NCI-H82 (cell line): ENCODE measurements at regions not wholly inside any gene's neighbourhood (a gene's known extent, or its start where the extent isn't known, plus 50 kb on each side); places are given as distances from the start of the nearest gene placed in this dataset.

Experiments used
- DNase-seq: peaks from one replicate; lab custom pipeline; 2025; lab: John Stamatoyannopoulos, UW

DNA sequence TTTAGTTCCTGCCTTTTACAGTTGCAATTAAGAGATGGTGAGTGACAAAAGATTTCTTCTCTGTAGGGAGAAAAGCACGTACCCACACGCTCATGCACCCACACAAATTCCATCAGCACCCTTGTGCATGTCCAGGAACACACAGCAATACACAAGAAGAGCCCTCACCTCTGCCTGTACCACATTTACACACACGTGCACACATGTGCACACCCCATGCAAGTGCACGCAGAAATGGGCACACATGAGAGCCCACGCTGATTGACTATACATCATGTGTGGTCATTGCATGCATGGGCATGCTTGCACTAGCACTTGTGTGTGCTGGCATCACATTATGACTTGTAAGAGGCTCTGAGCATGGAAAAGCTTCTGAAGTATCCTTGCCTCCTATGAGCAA is 70.5 kb downstream of the SERPINA3 start:
- DNase-seq, result no peak

DNA sequence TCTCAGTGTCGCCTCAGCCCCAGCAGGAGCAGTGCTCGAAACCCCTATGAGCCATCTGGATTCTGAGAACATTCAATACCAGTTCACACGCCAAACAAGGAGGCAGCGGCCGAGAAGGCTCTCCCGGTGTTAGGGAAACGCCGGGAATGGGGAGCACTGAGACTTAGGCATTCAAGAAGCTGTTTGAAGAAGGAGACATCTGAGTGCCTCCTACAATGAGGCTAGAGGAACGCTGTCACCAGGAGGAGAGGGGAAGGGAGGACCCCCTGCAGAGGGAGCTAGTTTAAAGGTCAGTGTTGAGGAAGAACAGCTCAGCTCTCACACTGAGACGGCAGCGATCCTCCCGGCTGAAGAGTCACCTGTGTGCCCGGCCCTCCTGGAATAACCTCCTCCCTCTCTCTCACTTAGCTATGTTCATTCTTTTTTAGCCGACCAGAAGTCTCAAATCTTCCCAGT is 69.9 kb downstream of the SERPINA3 start:
- DNase-seq, result no peak

DNA sequence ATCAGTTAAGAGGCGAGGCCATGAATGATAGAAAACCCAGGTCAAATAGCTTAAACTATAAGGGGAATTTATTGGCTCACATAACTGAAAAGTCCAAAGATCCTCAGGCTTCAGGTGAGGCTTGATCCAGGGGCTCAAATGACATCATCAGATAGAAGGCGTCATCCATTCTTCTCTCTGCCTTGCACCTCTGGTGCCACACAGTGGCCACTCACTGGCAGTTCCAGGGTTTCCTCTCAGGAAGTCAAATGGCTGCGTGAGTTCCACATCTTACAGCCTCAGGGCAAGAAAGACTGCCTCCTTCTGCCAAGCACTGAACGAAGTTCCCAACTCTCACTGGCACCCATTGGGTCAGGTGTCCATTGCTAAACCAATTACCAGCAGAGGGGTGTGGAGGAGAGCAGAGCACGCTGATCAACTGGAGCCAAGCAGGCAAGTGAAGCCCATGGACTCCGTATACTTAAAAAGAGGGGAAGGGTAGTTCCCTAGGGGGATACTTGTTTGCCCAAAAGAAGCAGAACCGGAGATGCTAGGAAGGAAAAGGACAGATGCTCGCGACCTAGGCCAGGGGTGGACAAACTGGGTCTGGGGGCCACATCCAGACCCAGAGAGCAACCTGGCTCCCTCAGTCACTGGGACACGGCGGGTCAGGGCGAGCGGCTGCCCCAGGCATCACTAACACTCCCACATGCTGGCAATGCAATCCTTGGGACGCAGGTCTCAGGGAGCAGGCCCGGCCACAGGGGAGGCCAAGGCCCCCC is 69.3 kb downstream of the SERPINA3 start:
- DNase-seq, result peak; percentile 27

DNA sequence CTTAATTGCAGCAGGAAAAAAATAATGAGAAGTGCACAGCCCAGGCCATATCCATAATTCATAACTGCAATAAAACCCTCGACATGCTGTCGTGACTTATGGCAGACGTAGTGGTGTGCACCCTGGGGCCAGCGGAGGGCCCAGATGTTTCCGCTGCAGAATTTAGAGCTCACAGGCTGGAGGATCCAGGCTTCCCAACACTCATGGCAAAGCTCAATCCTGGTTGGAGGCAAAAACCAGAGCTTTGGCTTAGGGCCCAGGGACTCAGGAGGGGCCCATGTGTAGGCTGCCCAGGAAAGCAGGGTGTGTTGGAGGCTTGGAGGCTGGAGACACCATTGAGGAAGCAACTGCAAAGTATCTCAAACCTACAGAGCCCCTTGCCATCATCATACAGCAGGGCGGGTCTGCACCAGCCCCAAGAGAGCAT is 68.7 kb downstream of the SERPINA3 start:
- DNase-seq, result no peak

DNA sequence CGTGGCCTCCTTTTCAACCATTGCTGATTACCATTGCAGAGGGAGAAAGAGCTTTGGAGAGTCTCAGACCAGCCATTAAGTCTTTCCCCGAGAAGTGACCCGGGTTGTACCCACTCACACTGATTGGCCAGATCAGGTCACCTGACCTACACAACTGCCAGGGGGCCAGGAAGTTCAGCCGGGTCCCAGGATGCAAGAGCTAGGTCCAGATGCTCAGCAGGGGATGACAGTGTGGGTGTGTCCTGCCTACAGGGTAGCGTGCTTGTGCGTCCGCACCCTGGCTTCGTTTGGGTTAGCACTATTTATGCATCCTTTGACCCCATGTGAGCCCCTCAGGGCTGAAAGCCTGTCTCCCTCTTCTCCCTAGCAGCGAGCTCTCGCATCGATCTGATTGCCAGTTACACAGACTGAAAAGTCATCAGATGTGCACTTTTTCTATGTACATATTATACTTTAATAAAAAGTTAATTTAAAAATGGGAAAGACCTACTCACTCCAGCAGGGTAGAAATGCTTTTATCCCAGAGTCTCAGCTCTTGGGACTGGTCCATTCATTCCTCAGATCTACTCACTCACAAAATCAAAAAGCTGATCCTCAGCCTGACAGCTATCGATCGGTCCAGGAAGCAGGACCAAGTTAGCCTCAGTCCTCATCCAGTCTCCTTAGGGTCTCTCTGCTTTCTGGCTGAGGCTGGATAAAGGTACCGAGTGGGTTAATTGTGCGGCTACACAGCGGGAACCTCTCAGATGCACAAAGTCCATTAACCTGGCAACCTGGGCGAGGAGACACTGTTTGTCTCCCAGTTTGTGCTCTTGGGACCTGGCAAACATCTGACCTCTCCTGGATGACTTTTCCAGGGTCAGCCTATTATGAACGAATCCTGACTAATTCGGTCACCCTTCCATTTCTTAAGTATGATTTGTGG is 68.0 kb downstream of the SERPINA3 start:
- no peak for DNase-seq

DNA sequence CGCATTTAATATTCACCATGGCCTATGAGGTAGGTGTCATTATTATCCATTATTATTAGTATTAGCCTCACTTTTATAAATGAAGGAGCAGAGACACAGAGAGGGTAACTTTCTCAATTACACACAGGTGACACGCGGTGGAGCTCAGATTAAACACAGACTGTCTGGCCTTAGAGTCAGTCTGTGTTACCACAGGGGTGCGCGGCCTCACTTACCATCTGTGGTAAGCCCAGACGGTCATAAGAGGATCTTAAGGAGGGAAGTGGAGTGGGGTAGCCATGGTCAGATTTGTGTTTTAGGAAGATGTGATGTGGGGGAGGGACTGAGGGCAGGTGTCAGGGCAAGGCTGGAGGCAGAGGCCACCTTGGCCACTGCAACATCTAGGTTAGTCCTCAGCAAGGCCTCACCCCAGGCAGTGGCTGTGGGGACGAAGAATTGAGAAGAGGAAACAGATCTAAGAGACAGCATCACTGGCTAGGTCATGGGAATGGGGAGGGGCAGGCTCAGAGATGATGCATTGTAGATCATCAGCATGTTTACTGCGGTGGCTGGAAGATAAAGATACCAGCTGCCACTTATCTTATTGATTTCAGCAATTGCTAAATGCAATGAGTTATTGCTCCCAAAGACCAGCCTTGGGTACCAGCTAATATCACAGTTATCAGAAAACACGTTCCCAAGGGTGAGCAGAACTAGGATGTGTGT is 67.1 kb downstream of the SERPINA3 start:
- no peak for DNase-seq

DNA sequence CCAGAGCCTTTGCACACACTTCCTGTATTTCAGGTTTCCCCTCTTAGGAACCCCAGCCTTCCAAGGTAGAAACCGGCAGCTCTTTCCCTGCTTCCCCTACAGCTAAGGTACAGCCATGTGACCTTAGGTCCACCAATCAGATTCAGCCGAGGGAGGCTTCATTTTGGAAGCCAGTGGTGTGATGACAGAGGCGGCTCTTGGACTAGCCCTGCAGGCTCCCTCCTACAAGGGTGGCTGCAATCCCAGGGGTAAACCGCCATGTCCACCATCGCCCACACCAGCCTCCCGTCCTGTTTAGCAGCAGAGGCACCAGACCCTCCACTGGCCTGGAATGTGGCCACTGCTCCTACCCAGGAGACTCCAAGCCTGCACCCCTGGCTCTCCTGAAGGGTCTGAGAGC is 65.6 kb downstream of the SERPINA3 start:
- no peak for DNase-seq

DNA sequence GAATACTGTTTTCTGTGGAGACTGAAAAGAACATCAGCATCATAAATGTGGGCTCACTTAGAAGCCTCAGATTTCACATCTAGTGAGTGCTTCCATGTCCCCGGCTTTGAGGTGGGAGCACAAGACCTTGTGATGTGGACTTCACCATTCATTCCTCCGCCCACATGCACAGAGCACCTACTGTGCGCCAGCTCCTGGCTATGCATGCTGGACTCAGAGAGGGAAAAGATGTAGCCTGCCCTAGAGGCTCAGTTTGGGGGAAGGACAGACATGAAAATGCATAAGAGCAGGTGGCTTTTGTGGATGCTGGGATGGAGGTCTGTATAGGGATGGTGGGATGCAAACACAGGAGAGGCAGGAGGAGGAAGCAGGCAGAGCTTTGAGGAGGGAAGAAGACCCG is 65.0 kb downstream of the SERPINA3 start:
- no peak for DNase-seq

DNA sequence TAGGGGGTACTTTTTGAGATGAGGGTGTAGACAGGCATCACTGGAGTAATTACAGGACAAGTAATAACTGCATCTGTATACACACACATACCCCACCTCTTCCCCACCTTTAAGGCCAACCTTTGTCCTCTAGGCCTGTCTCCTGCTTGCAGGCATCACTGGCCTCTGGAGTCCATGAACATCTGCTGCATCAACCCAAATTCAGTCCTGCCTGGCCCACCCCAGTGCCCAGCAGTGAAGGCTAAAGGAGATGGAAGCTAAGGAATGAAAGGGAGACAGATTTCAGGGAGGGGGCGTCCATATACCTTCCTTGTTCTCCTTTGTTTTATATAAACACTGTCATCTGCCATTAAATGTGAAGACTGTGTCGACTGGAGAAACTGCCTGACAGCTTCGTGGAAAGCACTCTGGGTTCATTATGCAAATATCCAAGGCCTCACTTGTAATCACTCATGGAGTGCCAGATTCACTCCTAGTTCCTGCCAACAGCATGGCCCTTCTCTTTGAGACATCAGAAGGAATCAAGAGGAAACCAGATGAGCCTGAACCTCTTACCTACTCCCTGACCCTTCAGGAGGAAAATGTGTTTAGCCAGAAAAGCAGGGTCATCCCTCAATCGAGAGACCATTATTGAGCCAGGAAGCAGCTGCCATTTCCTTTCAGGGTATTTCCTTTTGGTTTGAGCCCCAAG is 64.4 kb downstream of the SERPINA3 start:
- no peak for DNase-seq

DNA sequence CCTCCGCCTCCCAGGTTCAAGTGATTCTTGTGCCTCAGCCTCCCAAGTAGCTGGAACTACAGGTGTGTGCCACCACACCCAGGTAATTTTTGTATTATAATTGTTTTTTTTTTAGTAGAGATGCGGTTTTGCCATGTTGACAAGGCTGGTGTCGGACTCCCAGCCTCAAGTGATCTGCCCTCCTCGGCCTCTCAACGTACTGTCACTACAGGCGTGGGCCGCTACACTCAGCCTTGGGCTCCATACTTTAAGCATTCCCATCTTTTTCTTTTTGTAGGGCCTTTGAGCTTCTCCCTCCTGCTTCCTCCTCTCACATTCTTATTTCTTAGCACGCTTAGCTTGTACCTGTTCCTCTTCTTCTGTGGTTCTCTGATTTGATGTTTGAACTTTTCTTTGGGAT is 62.8 kb downstream of the SERPINA3 start:
- no peak for DNase-seq

DNA sequence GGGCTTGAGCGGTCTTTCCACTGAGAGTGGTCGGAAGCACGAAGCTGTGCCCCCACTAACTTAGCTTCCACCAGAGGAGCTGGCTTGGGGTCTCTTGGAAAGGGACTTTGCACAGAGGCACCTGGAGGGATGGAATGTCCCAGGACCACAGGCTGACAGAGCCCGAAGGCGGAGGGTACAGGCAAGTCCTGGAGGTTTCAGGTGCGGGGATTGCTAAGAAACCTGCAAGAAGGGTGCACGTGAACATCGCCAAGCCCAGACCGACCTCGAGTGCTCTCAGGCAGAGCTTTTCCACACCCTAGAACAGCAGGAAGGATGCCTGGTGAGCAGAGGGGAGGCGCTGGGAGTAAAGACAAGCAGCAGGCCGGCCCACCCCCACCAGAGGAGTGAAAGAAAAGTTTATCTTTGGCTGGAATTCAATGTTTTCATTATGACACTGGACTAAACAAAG is 61.6 kb downstream of the SERPINA3 start:
- no peak for DNase-seq
